ENCODE measurements at regions not wholly inside any gene's neighbourhood (a gene's known extent, or its start where the extent isn't known, plus 50 kb on each side); places are given as distances from the start of the nearest gene placed in this dataset.

- TF ChIP-seq CTCF (conservative IDR thresholded peaks at IDR 0.05; ENCODE audit: low read length) = no peak
- TF ChIP-seq EZH2phosphoT487 (IDR thresholded peaks at IDR 0.05; ENCODE audit: borderline replicate concordance, low read depth, low read length) = no peak
These were observed 70.7 kb upstream of the CAMK1G start for GRCh38 chr1:209512821-209513220.
